IMR-90 (cell line): ENCODE measurements at regions not wholly inside any gene's neighbourhood (a gene's known extent, or its start where the extent isn't known, plus 50 kb on each side); places are given as distances from the start of the nearest gene placed in this dataset.

Source experiments
- ATAC-seq: fragments of 200-7000 bp; cut with Tn5 transposase; 2 replicates; pipeline ENCODE4 v1.9.1; 2020; ENCODE audit warnings: low read depth, mild to moderate bottlenecking, moderate library complexity
- BruUV-seq: library from RNA; stranded (reverse); fragments of 400-500 nt; replicated peaks from 2 replicates; lab custom pipeline; 2021; lab: Mats Ljungman, UMichigan
- CTCF ChIA-PET: fragments of 300-600 bp; formaldehyde crosslinking; extraction: SDS; loops from one replicate; lab custom pipeline; 2021; ENCODE audit warnings: antibody characterized with exemption; lab: Yijun Ruan, JAX
- POLR2A ChIA-PET: fragments of 300-600 bp; sonication (Branson Sonifier 250); formaldehyde crosslinking; loops from one replicate; lab custom pipeline; 2022; ENCODE audit warnings: antibody characterized with exemption; ENCODE audit not compliant: unreplicated experiment; lab: Charles Lee
- DNase-seq: peaks from one replicate; pipeline ENCODE4 v3.0.0; 2013
- H2AFZ ChIP-seq: replicated peaks from 2 replicates; pipeline ENCODE3; 2013; ENCODE audit warnings: low read length, mild to moderate bottlenecking; ENCODE audit not compliant: poor library complexity
- H2AK5ac ChIP-seq: 2 replicates; pipeline ENCODE4 v1.6.1; 2013; ENCODE audit warnings: low read depth, low read length, inconsistent platforms
- H2AK9ac ChIP-seq: replicated peaks from 2 replicates; pipeline ENCODE3; 2013; ENCODE audit warnings: mild to moderate bottlenecking, low read depth, low read length, moderate library complexity; ENCODE audit not compliant: poor library complexity
- H2BK120ac ChIP-seq: 2 replicates; pipeline ENCODE4 v1.6.1; 2013; ENCODE audit warnings: low read depth, low read length, inconsistent platforms
- H2BK15ac ChIP-seq: 3 replicates; pipeline ENCODE4 v1.6.1; 2013; ENCODE audit warnings: low read depth, low read length, inconsistent platforms
- H2BK20ac ChIP-seq: 2 replicates; pipeline ENCODE4 v1.6.1; 2013; ENCODE audit warnings: low read depth, mild to moderate bottlenecking, inconsistent platforms, low read length, moderate library complexity
- H2BK5ac ChIP-seq: 2 replicates; pipeline ENCODE4 v1.6.1; 2013; ENCODE audit warnings: mild to moderate bottlenecking, low read depth, low read length, inconsistent platforms; ENCODE audit not compliant: poor library complexity, severe bottlenecking
- H3K14ac ChIP-seq: replicated peaks from 2 replicates; pipeline ENCODE4 v1.6.1; 2013; ENCODE audit warnings: low read depth, low read length, inconsistent platforms
- H3K18ac ChIP-seq: 2 replicates; pipeline ENCODE4 v1.6.1; 2013; ENCODE audit warnings: low read depth, low read length, control low read depth
- H3K23ac ChIP-seq: 2 replicates; pipeline ENCODE4 v1.6.1; 2013; ENCODE audit warnings: low read depth, low read length, inconsistent platforms
- H3K27ac ChIP-seq: 2 replicates; pipeline ENCODE4 v1.5.1; 2013; ENCODE audit warnings: mild to moderate bottlenecking, control low read depth, low read length; ENCODE audit not compliant: insufficient read depth
- H3K27me3 ChIP-seq: 2 replicates; pipeline ENCODE4 v1.6.1; 2013; ENCODE audit warnings: low read length; ENCODE audit not compliant: control insufficient read depth, insufficient read depth
- H3K36me3 ChIP-seq: 2 replicates; pipeline ENCODE4 v1.6.1; 2013; ENCODE audit warnings: low read length, mixed read lengths; ENCODE audit not compliant: control insufficient read depth, insufficient read depth
- H3K4ac ChIP-seq: 2 replicates; pipeline ENCODE4 v1.6.1; 2013; ENCODE audit warnings: low read depth, low read length, inconsistent platforms
- H3K4me1 ChIP-seq: 2 replicates; pipeline ENCODE4 v1.6.1; 2013; ENCODE audit warnings: low read length, mixed read lengths; ENCODE audit not compliant: control insufficient read depth, insufficient read depth
- H3K4me2 ChIP-seq: 2 replicates; pipeline ENCODE4 v1.6.1; 2013; ENCODE audit warnings: low read depth, mild to moderate bottlenecking, control low read depth, low read length, moderate library complexity
- H3K4me3 ChIP-seq: 2 replicates; pipeline ENCODE4 v1.5.1; 2013; ENCODE audit warnings: low read depth, mild to moderate bottlenecking, control low read depth, low read length, moderate library complexity; ENCODE audit not compliant: insufficient read depth
- H3K56ac ChIP-seq: 2 replicates; pipeline ENCODE4 v1.6.1; 2013; ENCODE audit warnings: low read length, inconsistent platforms; ENCODE audit not compliant: insufficient read depth; ENCODE audit errors: extremely low read depth
- H3K79me1 ChIP-seq, 2 experiments: 2 replicates each; pipeline ENCODE4 v1.6.1; 2013; ENCODE audit warnings: low read length in 2 of 2, inconsistent platforms in 1 of 2, low read depth in 1 of 2
- H3K9ac ChIP-seq: 2 replicates; pipeline ENCODE4 v1.6.1; 2013; ENCODE audit warnings: low read depth, low read length, control low read depth
- H3K9me1 ChIP-seq: 2 replicates; pipeline ENCODE4 v1.6.1; 2013; ENCODE audit warnings: low read length, inconsistent platforms; ENCODE audit not compliant: insufficient read depth
- H3K9me3 ChIP-seq: 2 replicates; pipeline ENCODE4 v1.6.1; 2013; ENCODE audit warnings: low read length; ENCODE audit not compliant: control insufficient read depth, insufficient read depth
- H4K20me1 ChIP-seq: 2 replicates; pipeline ENCODE4 v1.6.1; 2013; ENCODE audit warnings: low read length, inconsistent platforms; ENCODE audit not compliant: insufficient read depth
- H4K5ac ChIP-seq: 2 replicates; pipeline ENCODE4 v1.6.1; 2013; ENCODE audit warnings: mild to moderate bottlenecking, low read depth, low read length, control low read depth
- H4K8ac ChIP-seq, 2 experiments: 2 replicates each; pipeline ENCODE4 v1.6.1; 2013; ENCODE audit warnings: low read depth in 2 of 2, low read length in 2 of 2, control low read depth in 1 of 2, inconsistent platforms in 1 of 2
- H4K91ac ChIP-seq: 2 replicates; pipeline ENCODE4 v1.6.1; 2013; ENCODE audit warnings: low read depth, low read length, inconsistent platforms; ENCODE audit not compliant: insufficient read depth
- BHLHE40 ChIP-seq: fragments of 150-350 bp; IDR thresholded peaks from 2 replicates; pipeline ENCODE4 v1.6.1; 2016; ENCODE audit warnings: mild to moderate bottlenecking, low read depth, low read length
- CEBPB ChIP-seq: IDR thresholded peaks from 2 replicates; pipeline ENCODE4 v1.6.1; 2012; ENCODE audit warnings: low read depth, low read length, improper control_type of control experiment
- CHD1 ChIP-seq: IDR thresholded peaks from 2 replicates; pipeline ENCODE4 v1.6.1; 2012; ENCODE audit warnings: low read depth, low read length, improper control_type of control experiment
- CTCF ChIP-seq: conservative IDR thresholded peaks from 2 replicates; pipeline ENCODE4 v1.5.1; 2012; ENCODE audit warnings: mild to moderate bottlenecking, low read depth, low read length, improper control_type of control experiment
- ELK1 ChIP-seq: fragments of 150-350 bp; IDR thresholded peaks from 2 replicates; pipeline ENCODE4 v1.6.1; 2016; ENCODE audit warnings: low read depth, mild to moderate bottlenecking, low read length, moderate library complexity, borderline replicate concordance
- FOS ChIP-seq: fragments of 150-350 bp; IDR thresholded peaks from 2 replicates; pipeline ENCODE4 v1.6.1; 2016; ENCODE audit warnings: low read depth, low read length
- MAFK ChIP-seq: IDR thresholded peaks from 2 replicates; pipeline ENCODE4 v1.6.1; 2012; ENCODE audit warnings: low read depth, low read length, improper control_type of control experiment
- MAZ ChIP-seq: IDR thresholded peaks from 2 replicates; pipeline ENCODE4 v1.6.1; 2012; ENCODE audit warnings: low read depth, mild to moderate bottlenecking, low read length, improper control_type of control experiment, moderate library complexity, borderline replicate concordance
- MXI1 ChIP-seq: IDR thresholded peaks from 2 replicates; pipeline ENCODE4 v1.6.1; 2012; ENCODE audit warnings: low read depth, mild to moderate bottlenecking, low read length, moderate library complexity, borderline replicate concordance
- NFE2L2 ChIP-seq: fragments of 150-350 bp; IDR thresholded peaks from 2 replicates; pipeline ENCODE4 v1.6.1; 2016; ENCODE audit warnings: low read depth, mild to moderate bottlenecking, low read length
- POLR2A ChIP-seq: IDR thresholded peaks from 2 replicates; pipeline ENCODE4 v1.6.1; 2012; ENCODE audit warnings: mild to moderate bottlenecking, low read depth, low read length
- RAD21 ChIP-seq: IDR thresholded peaks from 2 replicates; pipeline ENCODE4 v1.6.1; 2012; ENCODE audit warnings: low read length, improper control_type of control experiment
- RCOR1 ChIP-seq: IDR thresholded peaks from 2 replicates; pipeline ENCODE4 v1.6.1; 2012; ENCODE audit warnings: mild to moderate bottlenecking, low read length, improper control_type of control experiment; ENCODE audit not compliant: insufficient replicate concordance
- RFX5 ChIP-seq: IDR thresholded peaks from 2 replicates; pipeline ENCODE4 v1.8.0; 2012; ENCODE audit warnings: low read depth, mild to moderate bottlenecking, low read length, moderate library complexity
- SMC3 ChIP-seq: fragments of 150-350 bp; IDR thresholded peaks from 2 replicates; pipeline ENCODE4 v1.6.1; 2016; ENCODE audit warnings: low read depth, mild to moderate bottlenecking, antibody characterized with exemption, low read length, moderate library complexity
- USF2 ChIP-seq: fragments of 150-350 bp; IDR thresholded peaks from 2 replicates; pipeline ENCODE4 v1.6.1; 2017; ENCODE audit warnings: mild to moderate bottlenecking, antibody characterized with exemption, low read length, low read depth
- WGBS, 2 experiments: methylation state at CpG; one replicate each; pipeline versions ENCODE4 v1.1.5 to v1.1.7; 2013; ENCODE audit warnings: missing lambda C conversion rate in 2 of 2; ENCODE audit not compliant: insufficient read length in 1 of 2; ENCODE audit errors: extremely low coverage in 2 of 2; 5-methylcytosine and 5-hydroxymethylcytosine counted together
- dilution Hi-C: fragments of 300-500 bp; cut with HindIII; formaldehyde crosslinking; loops from one replicate; pipeline ENCODE4 v1.14.3; 2018; ENCODE audit warnings: low sequenced_read_pairs; ENCODE audit not compliant: unreplicated experiment
- in situ Hi-C: fragments of 300-500 bp; cut with MboI; formaldehyde crosslinking; loops from 3 replicates; pipeline ENCODE4 v1.14.3; 2019; ENCODE audit warnings: low sequenced_read_pairs, inconsistent platforms, mixed read lengths
- intact Hi-C: fragments of 100-400 bp; cut with micrococcal nuclease; formaldehyde crosslinking; loops from 2 replicates; pipeline ENCODE4 v1.10.0; 2022

GRCh38 chr16:80016731-80017326 lies 416.3 kb upstream of the MAF start:
- no peak overlapping the region for H2BK120ac ChIP-seq
- no peak overlapping the region for H4K8ac ChIP-seq
- H2AK9ac ChIP-seq = no peak overlapping the region
- H2AK5ac ChIP-seq = no peak overlapping the region
- no peak overlapping the region for H3K4ac ChIP-seq
- H3K9ac ChIP-seq = no peak overlapping the region
- H3K56ac ChIP-seq = no peak overlapping the region
- H3K4me1 ChIP-seq = no peaks in the 10 kb centered on the region
- no peak overlapping the region for H3K14ac ChIP-seq
- H3K4me2 ChIP-seq = no peak overlapping the region
- intact Hi-C loops (no loop called here), dilution Hi-C loops (no loop called here), in situ Hi-C loops (no loop called here)
- H3K9me3 ChIP-seq = peaks cover 2% of the 10 kb centered on the region; the same call in 1 of the 2 replicates
- WGBS, 2 experiments = 88% methylated on average over 5 of the region's 9 CpGs; no CpG with 5 or more reads in 1 of the 2 experiments
- no peak overlapping the region for H4K5ac ChIP-seq
- H2BK5ac ChIP-seq = no peak overlapping the region
- H3K23ac ChIP-seq = no peak overlapping the region
- H3K79me1 ChIP-seq = no peaks in the 10 kb centered on the region
- no peaks in the 10 kb centered on the region for H3K9me1 ChIP-seq
- CTCF ChIA-PET = no interaction called here
- no peak overlapping the region for H4K91ac ChIP-seq
- H4K20me1 ChIP-seq = no peaks in the 10 kb centered on the region
- ATAC-seq = no peak
- TF ChIP-seq MAZ (no peak), FOS (no peak), CEBPB (no peak), BHLHE40 (no peak), SMC3 (no peak), CHD1 (no peak), NFE2L2 (no peak), RFX5 (no peak), USF2 (no peak), RCOR1 (no peak), CTCF (no peak), RAD21 (no peak), MXI1 (no peak), MAFK (no peak), POLR2A (no peak), ELK1 (no peak)
- POLR2A ChIA-PET = interaction anchor here (0.6 kb wide), 1 partner anchor 328 kb away, joined by 3 read pairs; no protein-coding TSS in a partner anchor
- no peak overlapping the region for H3K18ac ChIP-seq
- no peak overlapping the region for H2BK20ac ChIP-seq
- H3K4me3 ChIP-seq = no peak overlapping the region
- H3K27me3 ChIP-seq = no peaks in the 10 kb centered on the region
- DNase-seq = no peak
- no peak overlapping the region for H3K27ac ChIP-seq
- H2AFZ ChIP-seq = no peak overlapping the region
- no TSS peak for BruUV-seq
- H2BK15ac ChIP-seq = no peak overlapping the region
- no peaks in the 10 kb centered on the region for H3K36me3 ChIP-seq
